ENCODE measurements at regions not wholly inside any gene's neighbourhood (a gene's known extent, or its start where the extent isn't known, plus 50 kb on each side); places are given as distances from the start of the nearest gene placed in this dataset.

DNA sequence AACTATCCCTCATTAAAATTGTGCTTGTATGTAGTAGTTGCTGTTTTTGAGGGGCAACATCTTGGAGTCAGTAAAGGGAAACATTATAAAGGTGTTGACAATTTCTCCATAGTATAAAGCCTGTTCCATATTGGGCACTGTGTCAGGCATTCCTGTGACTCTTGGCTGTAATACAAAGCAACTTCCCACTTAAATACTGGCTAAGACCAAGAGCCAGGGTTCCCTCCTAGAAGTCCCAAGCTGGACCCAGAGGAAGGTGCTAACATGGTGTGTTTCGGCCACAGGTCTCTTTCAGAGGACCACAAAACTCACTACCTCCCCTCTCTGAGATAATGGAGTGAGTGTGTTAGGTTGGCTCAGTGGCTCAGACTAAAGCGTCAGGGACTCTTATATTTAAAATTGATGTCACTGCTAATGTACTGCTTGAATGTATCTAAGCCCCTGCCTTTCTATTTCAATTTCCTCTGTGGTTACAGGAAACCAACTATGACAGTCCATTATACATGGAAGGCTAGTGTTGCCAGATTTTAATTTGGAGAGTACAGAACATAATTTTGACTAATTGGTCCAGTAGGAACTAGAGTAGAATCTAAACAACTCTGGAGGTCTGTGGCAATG is 74.7 kb upstream of the RGL1 start:
- peaks cover 0 to 2% of the 10 kb centered on the region in 2 donors for H3K36me3 Mint-ChIP-seq (ENCODE audit: insufficient read depth in 2 of 2)
- DNase-seq (no peak), ATAC-seq (replicated peaks in 1 of 2) (no peak)
- no peak overlapping the region for H3K4me3 Mint-ChIP-seq
- H3K9me3 Mint-ChIP-seq = no peaks in the 10 kb centered on the region
- H3K27me3 Mint-ChIP-seq (ENCODE audit: low read depth) = no peaks in the 10 kb centered on the region
- H3K4me1 Mint-ChIP-seq (ENCODE audit: low read depth) = no peaks in the 10 kb centered on the region
- H3K27ac Mint-ChIP-seq = no peak overlapping the region

DNA sequence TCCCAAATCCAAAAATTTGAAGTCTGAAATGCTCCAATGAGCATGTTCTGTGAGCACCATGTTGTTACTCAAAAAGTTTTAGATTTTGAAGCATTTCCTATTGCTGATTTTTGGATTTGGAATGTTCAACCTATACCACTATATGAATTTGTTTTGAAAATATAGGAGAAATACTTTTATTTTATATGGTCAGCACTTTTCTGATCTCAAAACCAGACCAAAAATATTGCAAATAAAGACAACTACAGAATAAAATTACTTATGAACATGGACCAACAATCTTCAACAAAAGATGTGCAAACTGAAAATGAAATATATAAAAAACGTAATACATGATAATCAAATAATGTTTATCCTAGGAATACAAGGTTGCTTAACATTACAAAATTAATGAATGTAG is 73.7 kb upstream of the APOBEC4 start:
- no peaks in the 10 kb centered on the region for H3K4me1 Mint-ChIP-seq (ENCODE audit: low read depth)
- no peaks in the 10 kb centered on the region for H3K9me3 Mint-ChIP-seq
- H3K27me3 Mint-ChIP-seq (ENCODE audit: low read depth) = no peaks in the 10 kb centered on the region
- peaks cover 0 to 2% of the 10 kb centered on the region in 2 donors for H3K36me3 Mint-ChIP-seq (ENCODE audit: insufficient read depth in 2 of 2)
- H3K4me3 Mint-ChIP-seq = no peak overlapping the region
- DNase-seq = no peak
- H3K27ac Mint-ChIP-seq = no peak overlapping the region
- no peak for ATAC-seq (replicated peaks in 1 of 2)

DNA sequence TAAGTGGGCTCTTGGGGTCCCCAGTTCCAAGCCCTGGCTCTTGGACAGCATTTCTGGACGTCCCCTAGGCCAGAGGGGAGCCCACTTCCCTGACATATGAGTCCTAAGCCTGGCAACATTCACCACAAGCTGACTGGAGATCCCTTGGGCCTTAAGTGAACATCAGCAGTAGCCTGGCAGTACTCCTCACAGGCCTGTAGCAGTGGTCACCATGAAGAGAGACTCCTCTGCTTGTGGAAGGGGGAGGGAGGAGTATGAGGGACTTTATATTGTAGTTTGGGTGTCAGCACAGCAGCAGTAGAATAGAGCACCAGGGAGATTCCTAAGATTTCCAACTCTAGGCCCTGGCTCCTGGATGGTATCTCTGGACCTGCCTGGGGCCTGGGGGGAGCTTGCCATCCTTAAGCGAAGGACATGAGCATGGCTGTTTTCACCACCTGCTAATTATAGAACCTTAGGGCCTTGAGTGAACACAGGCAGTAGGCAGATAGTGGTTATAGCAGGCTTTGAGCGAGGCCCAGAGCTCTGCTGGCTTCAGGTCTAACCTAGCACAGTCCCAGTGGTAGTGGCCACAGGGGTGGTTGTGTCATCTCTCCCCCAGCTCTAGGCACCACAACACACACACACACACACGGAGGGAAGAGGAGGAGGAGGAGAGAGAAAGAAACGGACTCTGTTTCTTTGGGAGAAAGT is 71.4 kb upstream of the APOBEC4 start:
- H3K9me3 Mint-ChIP-seq = no peaks in the 10 kb centered on the region
- no peaks in the 10 kb centered on the region for H3K4me1 Mint-ChIP-seq (ENCODE audit: low read depth)
- H3K27ac Mint-ChIP-seq = no peak overlapping the region
- H3K4me3 Mint-ChIP-seq = no peak overlapping the region
- no peak for ATAC-seq (replicated peaks in 1 of 2)
- DNase-seq = no peak
- no peaks in the 10 kb centered on the region for H3K27me3 Mint-ChIP-seq (ENCODE audit: low read depth)
- peaks cover 0 to 2% of the 10 kb centered on the region in 2 donors for H3K36me3 Mint-ChIP-seq (ENCODE audit: insufficient read depth in 2 of 2)

DNA sequence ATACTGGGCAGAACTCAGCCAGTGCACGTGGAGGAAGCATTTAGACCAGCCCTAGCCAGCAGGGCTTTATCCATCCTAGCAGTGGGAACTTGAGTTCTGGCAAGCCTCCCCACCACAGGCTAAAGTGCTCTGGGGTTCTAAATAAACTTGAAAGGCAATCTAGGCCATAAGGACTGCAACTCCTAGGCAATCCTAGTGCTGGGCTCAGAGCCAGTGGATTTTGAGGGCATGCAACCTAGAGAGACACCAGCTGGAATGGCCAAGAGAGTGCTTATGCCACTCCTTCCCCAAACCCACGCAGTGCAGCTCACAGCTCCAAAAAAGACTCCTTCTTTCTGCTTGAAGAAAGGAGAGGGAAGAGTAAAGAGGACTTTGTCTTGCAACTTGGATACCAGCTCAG is 70.5 kb upstream of the APOBEC4 start:
- Mint-ChIP-seq H3K4me1 (ENCODE audit: low read depth) (no peaks in the 10 kb centered on the region), H3K4me3 (no peak overlapping the region), H3K27me3 (ENCODE audit: low read depth) (no peaks in the 10 kb centered on the region), H3K27ac (no peak overlapping the region), H3K9me3 (no peaks in the 10 kb centered on the region), H3K36me3 (ENCODE audit: insufficient read depth in 2 of 2) (peaks cover 0 to 2% of the 10 kb centered on the region in 2 donors)
- DNase-seq (no peak), ATAC-seq (replicated peaks in 1 of 2) (no peak)

DNA sequence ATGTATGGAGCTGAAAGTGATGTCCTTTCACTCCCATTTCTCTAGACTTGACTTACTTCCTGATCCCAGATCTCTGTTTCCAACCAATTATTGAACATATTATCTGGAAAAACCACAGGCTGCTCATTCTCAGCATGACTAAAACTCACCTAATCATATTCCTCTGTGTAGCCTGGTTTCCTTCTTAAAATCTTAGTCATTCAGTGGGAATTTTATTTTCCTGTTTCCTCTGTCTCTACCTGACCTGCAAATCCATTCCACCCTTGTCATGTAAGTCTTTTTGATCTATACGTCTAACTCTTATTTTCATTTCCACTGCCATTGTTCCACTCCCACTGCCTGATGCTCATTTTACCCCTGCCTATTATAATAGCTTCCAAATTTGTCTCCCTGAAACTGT is 67.9 kb upstream of the APOBEC4 start:
- Mint-ChIP-seq H3K9me3 (no peaks in the 10 kb centered on the region), H3K27ac (no peak overlapping the region), H3K27me3 (ENCODE audit: low read depth) (no peaks in the 10 kb centered on the region), H3K36me3 (ENCODE audit: insufficient read depth in 2 of 2) (no peaks in the 10 kb centered on the region), H3K4me3 (no peak overlapping the region), H3K4me1 (ENCODE audit: low read depth) (no peaks in the 10 kb centered on the region)
- DNase-seq (no peak), ATAC-seq (replicated peaks in 1 of 2) (no peak)

DNA sequence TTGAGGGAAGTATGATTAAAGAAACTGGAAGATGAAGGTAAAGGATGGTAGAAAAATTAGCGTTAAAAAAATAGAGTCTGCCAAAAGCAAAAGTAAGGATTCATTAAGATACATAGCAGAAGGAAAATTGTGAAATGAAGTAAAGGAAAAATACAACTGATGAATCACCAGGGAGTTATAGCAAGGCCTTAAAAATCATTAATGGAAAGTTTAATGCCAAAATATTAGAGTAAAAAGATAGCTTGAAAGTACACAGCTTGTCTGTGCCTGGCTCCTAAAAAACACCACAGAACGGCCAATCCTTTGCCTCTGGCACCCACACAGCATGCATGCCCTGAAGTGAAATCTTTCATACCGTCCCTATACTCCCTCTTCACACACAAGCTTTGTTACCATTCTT is 66.9 kb upstream of the APOBEC4 start:
- no peak for ATAC-seq (replicated peaks in 1 of 2)

DNA sequence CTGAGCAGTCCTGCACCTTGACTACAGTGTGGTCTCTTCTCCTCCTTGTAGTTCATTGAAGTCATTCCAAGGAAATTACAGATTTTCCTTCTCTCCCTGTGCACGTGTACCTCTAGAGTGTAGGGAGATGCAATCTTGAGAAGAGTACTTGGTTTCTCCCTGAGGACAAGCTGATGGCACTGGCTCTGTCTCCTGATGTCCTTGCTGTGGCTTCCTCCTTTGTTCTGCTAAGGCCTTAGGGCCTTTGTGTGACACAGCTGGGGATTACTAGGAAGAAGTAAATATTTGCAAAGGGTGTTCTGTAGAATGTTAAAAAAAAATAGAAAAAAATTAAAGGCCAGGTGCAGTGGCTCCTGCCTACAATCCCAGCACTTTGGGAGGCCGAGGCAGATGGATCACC is 66.2 kb upstream of the APOBEC4 start:
- H3K36me3 Mint-ChIP-seq (ENCODE audit: insufficient read depth in 2 of 2) = no peaks in the 10 kb centered on the region
- H3K4me3 Mint-ChIP-seq = no peak overlapping the region
- ATAC-seq (replicated peaks in 1 of 2) (no peak), DNase-seq (no peak)
- H3K27me3 Mint-ChIP-seq (ENCODE audit: low read depth) = peaks cover 4% of the 10 kb centered on the region
- no peak overlapping the region for H3K27ac Mint-ChIP-seq
- H3K9me3 Mint-ChIP-seq = no peaks in the 10 kb centered on the region
- H3K4me1 Mint-ChIP-seq (ENCODE audit: low read depth) = no peaks in the 10 kb centered on the region

More for the DNA sequence above, 66.9 kb upstream of the APOBEC4 start:
- no peaks in the 10 kb centered on the region for H3K4me1 Mint-ChIP-seq (ENCODE audit: low read depth)
- no peaks in the 10 kb centered on the region for H3K9me3 Mint-ChIP-seq
- H3K27me3 Mint-ChIP-seq (ENCODE audit: low read depth) = no peaks in the 10 kb centered on the region
- H3K27ac Mint-ChIP-seq = no peak overlapping the region
- H3K36me3 Mint-ChIP-seq (ENCODE audit: insufficient read depth in 2 of 2) = no peaks in the 10 kb centered on the region
- no peak for DNase-seq
- H3K4me3 Mint-ChIP-seq = no peak overlapping the region

DNA sequence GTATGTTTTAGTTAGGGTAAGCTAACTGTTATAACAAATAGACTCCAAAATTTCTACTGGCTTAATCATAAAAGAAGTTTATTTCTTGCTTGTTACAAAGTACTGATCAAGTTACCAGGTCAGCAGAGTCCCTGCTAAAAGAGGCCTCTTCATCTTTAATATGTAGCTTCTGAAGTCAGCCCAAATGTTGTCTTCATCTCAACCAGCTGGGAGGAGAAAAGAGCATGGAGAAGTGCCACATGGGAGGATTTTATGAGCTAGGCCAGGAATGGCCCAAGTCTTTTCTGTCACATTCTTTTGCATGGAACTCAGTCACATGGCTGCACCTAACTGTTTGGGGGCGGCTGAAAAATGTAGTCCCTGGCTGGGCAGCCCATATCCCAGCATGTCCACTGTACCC is 63.2 kb upstream of the APOBEC4 start:
- Mint-ChIP-seq H3K4me1 (ENCODE audit: low read depth) (no peaks in the 10 kb centered on the region), H3K27me3 (ENCODE audit: low read depth) (peaks cover 5% of the 10 kb centered on the region), H3K27ac (no peak overlapping the region), H3K9me3 (no peaks in the 10 kb centered on the region), H3K36me3 (ENCODE audit: insufficient read depth in 2 of 2) (no peaks in the 10 kb centered on the region), H3K4me3 (no peak overlapping the region)
- ATAC-seq (replicated peaks in 1 of 2) (no peak), DNase-seq (no peak)

DNA sequence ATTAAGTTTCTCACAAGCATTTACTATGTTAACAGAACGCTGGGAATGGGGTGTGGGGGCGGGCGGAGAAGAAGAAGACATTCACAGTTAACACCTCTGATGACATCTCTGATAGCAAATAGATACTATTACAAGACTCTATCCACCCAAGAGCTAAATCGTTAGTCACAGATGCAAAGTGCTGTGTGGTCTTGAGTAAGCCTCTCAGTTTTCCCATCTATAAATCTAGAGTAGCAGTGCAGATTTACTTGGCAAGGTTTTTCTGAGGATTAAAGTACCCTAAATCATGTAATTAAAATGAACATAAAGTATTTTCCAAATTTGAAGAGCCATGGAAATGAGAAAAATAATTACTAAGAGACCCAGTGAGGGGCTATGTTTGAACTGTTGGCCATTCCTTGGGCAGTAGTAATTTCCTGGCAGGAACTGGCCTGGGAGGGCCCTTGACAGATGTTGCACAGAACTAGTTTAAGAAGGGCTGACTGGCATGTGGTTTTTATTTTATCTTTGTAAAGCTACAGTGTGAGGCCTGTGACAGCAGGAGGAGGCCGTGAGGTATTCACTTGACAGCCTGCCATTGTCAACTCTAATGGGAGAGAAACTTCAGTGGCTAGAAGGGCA is 58.7 kb upstream of the APOBEC4 start:
- Mint-ChIP-seq H3K4me3 (no peak overlapping the region), H3K27ac (no peak overlapping the region), H3K36me3 (ENCODE audit: insufficient read depth in 2 of 2) (peaks cover 0 to 1% of the 10 kb centered on the region in 2 donors), H3K9me3 (peaks cover 0 to 1% of the 10 kb centered on the region in 2 donors), H3K4me1 (ENCODE audit: low read depth) (peaks cover 10% of the 10 kb centered on the region), H3K27me3 (ENCODE audit: low read depth) (peaks cover 5% of the 10 kb centered on the region)
- ATAC-seq (replicated peaks in 1 of 2) = no peak
- no peak for DNase-seq

DNA sequence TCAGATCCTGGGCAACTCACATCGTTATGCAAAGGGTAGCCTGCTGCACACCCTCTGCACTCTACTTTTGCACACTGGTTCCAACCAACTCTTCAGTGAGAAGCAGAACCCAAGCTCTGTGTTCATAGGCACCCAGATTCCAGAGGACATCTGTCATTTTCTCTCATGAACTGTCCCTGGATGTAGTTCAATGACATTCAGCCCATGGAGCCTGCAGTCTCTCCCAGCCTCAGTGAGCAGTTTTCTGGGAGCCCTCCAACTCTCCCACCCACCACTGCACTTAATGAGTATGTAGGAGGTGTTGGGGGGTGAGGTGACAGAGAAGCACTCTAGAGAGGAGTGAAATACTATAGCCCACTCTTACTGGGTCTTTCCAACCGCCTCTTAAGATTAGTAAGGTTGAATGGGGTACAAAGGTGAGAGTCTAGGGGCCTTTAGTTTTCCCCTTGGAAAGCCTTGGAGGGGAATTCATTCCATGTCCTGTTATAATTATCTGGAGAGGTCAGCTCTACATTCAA is 58.1 kb upstream of the APOBEC4 start:
- Mint-ChIP-seq H3K9me3 (peaks cover 0 to 1% of the 10 kb centered on the region in 2 donors), H3K36me3 (ENCODE audit: insufficient read depth in 2 of 2) (peaks cover 0 to 1% of the 10 kb centered on the region in 2 donors), H3K27me3 (ENCODE audit: low read depth) (peaks cover 5% of the 10 kb centered on the region), H3K27ac (no peak overlapping the region), H3K4me1 (ENCODE audit: low read depth) (peaks cover 10% of the 10 kb centered on the region), H3K4me3 (no peak overlapping the region)
- ATAC-seq (replicated peaks in 1 of 2) (no peak), DNase-seq (no peak)

DNA sequence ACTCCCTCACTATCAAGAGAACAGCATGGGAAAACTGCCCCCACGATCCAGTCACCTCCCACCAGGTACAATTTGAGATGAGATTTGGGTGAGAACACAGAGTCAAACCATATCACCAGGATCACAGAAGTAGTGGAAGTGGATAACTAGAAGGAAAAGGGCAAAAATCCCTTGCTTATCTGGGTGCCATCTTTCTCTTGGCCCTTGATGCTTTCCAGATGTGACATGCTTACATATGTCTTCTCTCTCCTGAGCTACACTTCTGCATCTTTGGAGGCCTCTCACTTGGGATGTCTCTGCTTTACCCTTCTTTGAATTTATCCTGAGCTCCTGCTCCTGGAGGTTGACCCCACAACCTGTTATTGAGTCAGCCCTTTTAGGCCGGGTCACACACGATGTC is 57.6 kb upstream of the APOBEC4 start:
- H3K36me3 Mint-ChIP-seq (ENCODE audit: insufficient read depth in 2 of 2) = peaks cover 0 to 1% of the 10 kb centered on the region in 2 donors
- no peak overlapping the region for H3K4me3 Mint-ChIP-seq
- H3K4me1 Mint-ChIP-seq (ENCODE audit: low read depth) = peaks cover 10% of the 10 kb centered on the region
- no peak overlapping the region for H3K27ac Mint-ChIP-seq
- H3K9me3 Mint-ChIP-seq = peaks cover 0 to 1% of the 10 kb centered on the region in 2 donors
- no peak for ATAC-seq (replicated peaks in 1 of 2)
- no peak for DNase-seq
- peaks cover 5% of the 10 kb centered on the region for H3K27me3 Mint-ChIP-seq (ENCODE audit: low read depth)

DNA sequence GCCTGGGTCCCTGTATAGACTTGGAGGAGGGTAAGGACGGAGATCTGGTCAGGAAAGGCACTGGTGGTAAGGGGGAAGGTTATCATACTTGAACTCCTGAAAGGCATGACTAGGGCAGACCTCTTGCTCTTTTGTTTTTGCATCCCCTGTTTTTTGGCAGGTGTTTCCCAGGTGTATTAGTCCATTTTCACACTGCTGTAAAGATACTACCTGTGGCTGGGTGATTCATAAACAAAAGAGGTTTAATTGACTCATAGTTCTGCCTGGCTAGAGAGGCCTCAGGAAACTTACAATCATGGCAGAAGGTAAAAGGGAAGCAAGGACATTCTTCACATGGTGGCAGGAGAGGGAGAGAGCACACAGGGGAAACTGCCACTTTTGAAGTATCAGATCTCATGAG is 57.2 kb upstream of the APOBEC4 start:
- ATAC-seq (replicated peaks in 1 of 2) (no peak), DNase-seq (no peak)
- Mint-ChIP-seq H3K27me3 (ENCODE audit: low read depth) (peaks cover 5% of the 10 kb centered on the region), H3K4me3 (no peak overlapping the region), H3K27ac (no peak overlapping the region), H3K4me1 (ENCODE audit: low read depth) (peaks cover 10% of the 10 kb centered on the region), H3K36me3 (ENCODE audit: insufficient read depth in 2 of 2) (peaks cover 0 to 1% of the 10 kb centered on the region in 2 donors), H3K9me3 (peaks cover 0 to 1% of the 10 kb centered on the region in 2 donors)

DNA sequence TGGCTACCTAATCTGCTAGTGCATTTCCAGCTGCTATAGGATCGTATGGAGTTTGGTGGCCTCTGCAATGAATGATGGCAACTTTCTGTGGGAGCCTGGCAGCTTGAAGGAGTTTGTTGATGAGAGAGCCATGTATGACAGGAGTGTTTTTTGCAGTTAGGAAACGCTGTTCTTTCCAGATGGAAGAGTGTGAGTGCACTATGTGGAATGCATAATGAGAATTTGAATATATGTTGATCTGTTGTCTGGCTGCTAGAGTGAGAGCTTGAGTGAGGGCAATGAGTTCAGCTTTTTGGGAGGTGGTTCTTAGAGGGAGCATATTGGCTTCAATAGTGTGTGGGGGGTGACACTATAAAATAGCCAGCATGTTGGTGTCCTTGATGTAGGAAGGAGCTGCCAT is 51.0 kb upstream of the APOBEC4 start:
- Mint-ChIP-seq H3K9me3 (peaks cover 0 to 3% of the 10 kb centered on the region in 2 donors), H3K36me3 (ENCODE audit: insufficient read depth in 2 of 2) (no peaks in the 10 kb centered on the region), H3K4me1 (ENCODE audit: low read depth) (peaks cover 4% of the 10 kb centered on the region), H3K4me3 (no peak overlapping the region), H3K27ac (no peak overlapping the region), H3K27me3 (ENCODE audit: low read depth) (no peaks in the 10 kb centered on the region)
- DNase-seq (no peak), ATAC-seq (replicated peaks in 1 of 2) (no peak)
